IPS DF 6.9 (cell line): ENCODE measurements at regions not wholly inside any gene's neighbourhood (a gene's known extent, or its start where the extent isn't known, plus 50 kb on each side); places are given as distances from the start of the nearest gene placed in this dataset.
A peak's percentile ranks its signal among the peaks of the same experiment; 100 is the strongest.

Source experiments
- DNase-seq: peaks from one replicate; pipeline ENCODE4 v3.0.0-alpha.2; 2013; ENCODE audit warnings: low read depth, low spot score
- H3K27ac ChIP-seq: one replicate; pipeline ENCODE4 v1.5.1; 2013; ENCODE audit warnings: low read length, control low read depth
- H3K27me3 ChIP-seq: 2 replicates; pipeline ENCODE4 v1.6.1; 2013; ENCODE audit warnings: mild to moderate bottlenecking, low read length; ENCODE audit not compliant: control insufficient read depth, insufficient read depth
- H3K36me3 ChIP-seq: 2 replicates; pipeline ENCODE4 v1.6.1; 2013; ENCODE audit warnings: low read length; ENCODE audit not compliant: control insufficient read depth, insufficient read depth
- H3K4me1 ChIP-seq: 2 replicates; pipeline ENCODE4 v1.6.1; 2013; ENCODE audit warnings: low read length; ENCODE audit not compliant: control insufficient read depth, insufficient read depth
- H3K4me3 ChIP-seq: 2 replicates; pipeline ENCODE4 v1.5.1; 2013; ENCODE audit warnings: mild to moderate bottlenecking, low read length
- H3K9me3 ChIP-seq: 2 replicates; pipeline ENCODE4 v1.6.1; 2013; ENCODE audit warnings: low read length, inconsistent platforms; ENCODE audit not compliant: control insufficient read depth, insufficient read depth
- WGBS: extraction: QIAGEN DNeasy Blood & Tissue Kit; methylation state at CpG from one replicate; pipeline ENCODE4 v1.1.7; 2013; ENCODE audit warnings: mixed read lengths, missing lambda C conversion rate; ENCODE audit not compliant: insufficient read length, insufficient coverage; 5-methylcytosine and 5-hydroxymethylcytosine counted together

DNA sequence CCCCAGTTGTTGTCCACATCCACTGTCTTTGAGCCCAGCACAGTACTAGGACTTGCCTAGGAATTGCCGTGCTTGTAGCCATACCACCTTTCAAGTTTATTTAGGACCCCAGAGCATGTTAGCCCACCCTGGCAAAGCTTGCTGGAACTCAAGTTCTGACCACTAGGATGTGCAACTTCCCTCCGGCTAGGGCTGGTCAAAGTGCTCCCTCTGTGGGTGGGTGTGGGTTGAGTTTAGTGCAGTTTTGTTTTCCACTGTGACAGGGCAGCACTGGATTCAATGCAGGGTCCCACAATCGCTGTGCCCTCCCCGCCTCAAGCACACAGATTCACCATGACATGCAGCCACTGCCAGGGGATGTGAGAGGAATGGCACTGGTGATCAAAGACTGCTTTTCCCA, 96.0 kb downstream of the RASGEF1B start:
- Histone ChIP-seq H3K36me3 (no peaks in the 10 kb centered on the region), H3K4me1 (no peaks in the 10 kb centered on the region), H3K4me3 (no peak overlapping the region), H3K27me3 (no peaks in the 10 kb centered on the region), H3K9me3 (no peaks in the 10 kb centered on the region), H3K27ac (no peak overlapping the region)
- peak; percentile 16 for DNase-seq
- no CpG with 5 or more reads among the region's 4 CpGs for WGBS

DNA sequence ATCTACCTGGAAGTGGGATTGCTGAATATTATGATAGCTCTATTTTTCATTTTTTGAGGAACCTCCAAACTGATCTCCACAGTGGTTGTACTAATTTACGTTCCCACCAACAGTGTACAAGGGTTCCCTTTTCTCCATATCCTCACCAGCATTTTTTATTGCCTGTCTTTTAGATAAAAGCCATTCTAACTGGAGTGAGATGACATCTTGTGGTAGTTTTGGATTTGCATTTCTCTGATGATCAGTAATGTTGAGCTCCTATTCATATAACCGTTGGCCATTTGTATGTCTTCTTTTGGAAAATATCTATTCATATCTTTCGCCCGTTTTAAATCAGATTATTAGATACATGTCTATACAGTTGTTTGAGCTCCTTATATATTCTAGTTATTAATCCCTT, 101.8 kb downstream of the RASGEF1B start:
- WGBS, result no CpG with 5 or more reads among the region's 4 CpGs
- no peaks in the 10 kb centered on the region for H3K4me1 ChIP-seq
- H3K27ac ChIP-seq, result no peak overlapping the region
- H3K27me3 ChIP-seq, result no peaks in the 10 kb centered on the region
- H3K9me3 ChIP-seq, result no peaks in the 10 kb centered on the region
- no peak overlapping the region for H3K4me3 ChIP-seq
- H3K36me3 ChIP-seq, result no peaks in the 10 kb centered on the region
- DNase-seq, result no peak

DNA sequence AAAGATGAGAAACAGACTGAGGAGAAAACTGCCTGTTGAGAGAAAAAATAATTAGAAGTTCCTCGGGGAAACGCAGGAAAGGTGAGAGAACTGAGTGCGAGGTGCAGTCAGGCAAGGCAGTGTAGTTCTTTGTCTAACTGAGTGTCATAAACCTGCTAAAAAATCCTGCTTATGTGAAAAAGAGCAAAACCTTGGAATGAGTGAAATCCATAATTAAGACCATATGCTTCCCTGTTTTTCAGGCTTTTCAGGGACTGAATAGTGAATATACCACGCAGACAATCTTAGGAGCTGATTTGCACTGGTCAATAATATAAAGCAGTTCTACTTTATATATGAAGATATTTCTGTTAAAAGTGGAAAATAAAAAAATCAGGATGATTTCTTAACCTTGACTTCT, 104.9 kb downstream of the RASGEF1B start:
- Histone ChIP-seq H3K36me3 (no peaks in the 10 kb centered on the region), H3K27ac (no peak overlapping the region), H3K9me3 (no peaks in the 10 kb centered on the region), H3K27me3 (no peaks in the 10 kb centered on the region), H3K4me1 (no peaks in the 10 kb centered on the region), H3K4me3 (no peak overlapping the region)
- no peak for DNase-seq
- no CpG with 5 or more reads among the region's 4 CpGs for WGBS

DNA sequence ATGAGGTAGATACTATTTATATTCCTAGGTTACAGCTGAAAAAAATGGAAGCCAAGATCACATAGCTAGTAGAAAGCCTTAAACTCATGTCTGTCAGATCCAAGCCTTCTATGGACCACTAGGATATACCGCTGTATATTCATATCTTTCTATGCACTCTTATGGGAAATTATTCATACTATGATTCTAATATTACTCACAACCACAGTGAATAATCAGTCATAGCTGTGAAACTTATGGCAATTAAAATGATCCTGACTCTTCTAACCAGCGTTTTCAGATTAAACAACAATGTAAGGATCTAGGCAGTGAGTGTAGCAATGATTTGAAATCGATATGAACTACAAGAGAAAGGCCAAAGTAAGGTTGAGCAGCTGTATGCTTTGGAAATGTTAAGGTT, 111.0 kb downstream of the RASGEF1B start:
- no peak overlapping the region for H3K4me3 ChIP-seq
- H3K4me1 ChIP-seq, result no peaks in the 10 kb centered on the region
- H3K36me3 ChIP-seq, result no peaks in the 10 kb centered on the region
- DNase-seq, result no peak
- no peaks in the 10 kb centered on the region for H3K27me3 ChIP-seq
- H3K9me3 ChIP-seq, result no peaks in the 10 kb centered on the region
- no CpG with 5 or more reads among the region's 3 CpGs for WGBS
- no peak overlapping the region for H3K27ac ChIP-seq

DNA sequence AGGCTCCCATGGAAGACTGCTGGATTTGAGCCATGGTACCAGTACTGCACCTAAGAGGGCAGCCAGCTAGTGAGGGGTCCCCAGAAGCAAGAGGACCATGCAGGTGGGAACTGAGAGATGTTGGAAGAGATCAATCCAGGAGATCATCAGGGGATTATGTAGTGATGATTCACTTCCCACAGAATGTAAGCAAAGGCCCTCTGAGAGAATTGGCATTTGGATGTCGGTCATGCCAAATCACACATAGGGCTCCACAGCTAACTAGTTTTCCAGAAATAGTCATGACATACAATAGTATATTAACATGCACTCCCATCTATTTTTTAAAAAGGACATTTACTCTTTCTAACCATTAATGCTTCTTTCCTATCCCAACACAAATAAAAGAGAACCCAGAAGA, 112.5 kb downstream of the RASGEF1B start:
- no peaks in the 10 kb centered on the region for H3K27me3 ChIP-seq
- no peaks in the 10 kb centered on the region for H3K36me3 ChIP-seq
- no peak for DNase-seq
- no peak overlapping the region for H3K4me3 ChIP-seq
- H3K4me1 ChIP-seq, result no peaks in the 10 kb centered on the region
- no peak overlapping the region for H3K27ac ChIP-seq
- WGBS, result no CpG with 5 or more reads among the region's 1 CpG
- no peaks in the 10 kb centered on the region for H3K9me3 ChIP-seq

DNA sequence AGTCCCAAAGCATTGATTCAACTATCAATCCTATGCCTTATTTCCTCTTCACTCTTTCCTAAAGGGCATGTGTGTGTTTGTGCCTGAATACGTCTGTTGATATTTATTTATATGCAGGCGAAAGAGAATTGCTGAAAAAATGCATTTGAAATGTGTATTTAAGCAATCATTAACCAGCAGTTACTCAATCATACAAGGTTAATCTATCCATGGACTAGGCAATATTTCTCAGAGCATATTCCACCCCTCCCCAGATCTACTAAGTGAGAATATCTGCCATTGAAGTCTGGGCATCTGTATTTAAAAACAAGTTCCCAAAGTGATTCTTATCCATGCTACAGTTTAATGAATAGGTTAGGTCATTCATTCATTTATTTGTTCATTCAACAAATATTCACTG, 113.6 kb downstream of the RASGEF1B start:
- no peaks in the 10 kb centered on the region for H3K27me3 ChIP-seq
- no peak for DNase-seq
- no peak overlapping the region for H3K4me3 ChIP-seq
- no CpG with 5 or more reads among the region's 2 CpGs for WGBS
- H3K27ac ChIP-seq, result no peak overlapping the region
- no peaks in the 10 kb centered on the region for H3K36me3 ChIP-seq
- H3K4me1 ChIP-seq, result no peaks in the 10 kb centered on the region
- no peaks in the 10 kb centered on the region for H3K9me3 ChIP-seq

DNA sequence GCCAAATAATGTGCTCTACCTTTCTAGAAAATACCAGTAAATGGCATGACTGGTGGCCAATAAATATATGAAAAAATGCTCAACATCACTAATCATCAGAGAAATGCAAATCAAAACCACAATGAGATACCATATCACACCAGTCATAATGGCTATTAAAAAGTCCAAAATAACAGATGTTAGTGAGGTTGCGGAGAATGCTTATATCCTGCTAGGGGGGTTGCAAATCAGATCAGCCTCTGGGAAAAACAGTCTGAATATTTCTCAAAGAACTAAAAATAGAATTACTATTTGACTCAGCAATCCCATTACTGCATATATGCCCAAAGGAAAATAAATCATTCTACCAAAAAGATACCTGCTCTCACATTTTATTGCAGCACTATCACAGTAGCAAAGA, 115.1 kb downstream of the RASGEF1B start:
- H3K36me3 ChIP-seq, result no peaks in the 10 kb centered on the region
- H3K4me1 ChIP-seq, result no peaks in the 10 kb centered on the region
- no peak overlapping the region for H3K4me3 ChIP-seq
- H3K9me3 ChIP-seq, result no peaks in the 10 kb centered on the region
- DNase-seq, result no peak
- WGBS, result no CpG with 5 or more reads among the region's 1 CpG
- H3K27ac ChIP-seq, result no peak overlapping the region
- no peaks in the 10 kb centered on the region for H3K27me3 ChIP-seq

DNA sequence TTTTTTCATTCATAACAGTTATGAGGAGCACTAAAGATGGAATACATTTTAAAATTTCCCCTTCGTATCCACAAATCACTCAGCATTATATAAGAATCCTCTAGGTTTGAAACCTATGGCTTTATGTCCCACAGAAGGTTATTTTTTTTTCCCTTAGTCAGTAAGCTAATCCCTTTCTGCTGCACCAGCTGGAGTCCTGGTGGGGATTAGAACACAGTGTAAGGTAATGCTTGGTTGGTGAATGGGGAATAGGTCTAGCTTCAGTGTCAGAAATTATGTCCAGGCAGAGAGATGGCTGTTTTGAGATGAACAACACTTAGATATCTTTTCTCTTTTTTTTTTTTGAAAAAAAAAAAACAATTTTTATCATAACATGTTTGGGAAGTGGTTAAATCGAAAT, 116.6 kb downstream of the RASGEF1B start:
- no peak overlapping the region for H3K27ac ChIP-seq
- H3K4me1 ChIP-seq, result no peaks in the 10 kb centered on the region
- DNase-seq, result no peak
- no peak overlapping the region for H3K4me3 ChIP-seq
- no CpG with 5 or more reads among the region's 2 CpGs for WGBS
- H3K36me3 ChIP-seq, result no peaks in the 10 kb centered on the region
- H3K9me3 ChIP-seq, result no peaks in the 10 kb centered on the region
- no peaks in the 10 kb centered on the region for H3K27me3 ChIP-seq

DNA sequence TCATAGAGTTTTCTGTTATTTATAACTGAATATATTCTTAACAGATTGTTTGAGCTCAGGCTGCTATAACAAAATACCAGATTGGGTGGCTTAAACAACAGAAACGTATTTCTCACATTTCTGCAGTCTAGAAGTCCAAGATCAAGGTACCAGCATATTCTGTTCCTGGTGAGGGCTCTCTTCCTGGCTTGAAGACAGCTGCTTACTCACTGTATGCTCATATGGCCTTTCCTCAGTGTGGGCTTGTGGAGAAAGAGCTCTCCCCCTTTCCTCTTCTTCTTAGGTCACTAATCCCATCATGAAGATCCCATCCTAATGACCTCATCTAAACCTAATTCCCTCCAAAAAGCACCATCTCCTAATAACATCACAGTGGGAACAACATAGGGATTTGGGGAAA, 117.8 kb downstream of the RASGEF1B start:
- no peaks in the 10 kb centered on the region for H3K27me3 ChIP-seq
- no CpG with 5 or more reads among the region's 1 CpG for WGBS
- H3K36me3 ChIP-seq, result no peaks in the 10 kb centered on the region
- no peaks in the 10 kb centered on the region for H3K9me3 ChIP-seq
- no peak overlapping the region for H3K27ac ChIP-seq
- H3K4me3 ChIP-seq, result no peak overlapping the region
- H3K4me1 ChIP-seq, result no peaks in the 10 kb centered on the region
- no peak for DNase-seq

DNA sequence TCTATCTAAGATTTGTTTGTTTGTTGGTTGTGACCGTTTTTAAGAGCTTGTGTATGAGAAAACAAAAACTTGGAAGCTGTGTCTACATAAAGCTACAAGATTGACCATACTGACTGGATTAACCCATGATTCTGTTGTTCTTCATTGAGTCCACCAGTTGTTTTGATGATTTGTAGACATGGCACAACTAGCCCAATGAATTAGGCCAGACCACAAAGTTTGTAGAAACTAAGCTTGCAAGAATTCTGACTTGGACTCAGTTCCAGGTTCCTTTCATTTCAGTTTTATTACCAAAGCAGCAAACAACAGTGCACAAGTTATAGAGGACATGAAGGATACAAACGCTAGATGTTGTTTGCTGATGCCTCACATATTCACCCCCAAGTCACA, 119.3 kb downstream of the RASGEF1B start:
- Histone ChIP-seq H3K4me1 (no peaks in the 10 kb centered on the region), H3K36me3 (no peaks in the 10 kb centered on the region), H3K4me3 (no peak overlapping the region), H3K9me3 (no peaks in the 10 kb centered on the region), H3K27me3 (no peaks in the 10 kb centered on the region), H3K27ac (no peak overlapping the region)
- no CpG with 5 or more reads among the region's 2 CpGs for WGBS
- DNase-seq, result no peak

DNA sequence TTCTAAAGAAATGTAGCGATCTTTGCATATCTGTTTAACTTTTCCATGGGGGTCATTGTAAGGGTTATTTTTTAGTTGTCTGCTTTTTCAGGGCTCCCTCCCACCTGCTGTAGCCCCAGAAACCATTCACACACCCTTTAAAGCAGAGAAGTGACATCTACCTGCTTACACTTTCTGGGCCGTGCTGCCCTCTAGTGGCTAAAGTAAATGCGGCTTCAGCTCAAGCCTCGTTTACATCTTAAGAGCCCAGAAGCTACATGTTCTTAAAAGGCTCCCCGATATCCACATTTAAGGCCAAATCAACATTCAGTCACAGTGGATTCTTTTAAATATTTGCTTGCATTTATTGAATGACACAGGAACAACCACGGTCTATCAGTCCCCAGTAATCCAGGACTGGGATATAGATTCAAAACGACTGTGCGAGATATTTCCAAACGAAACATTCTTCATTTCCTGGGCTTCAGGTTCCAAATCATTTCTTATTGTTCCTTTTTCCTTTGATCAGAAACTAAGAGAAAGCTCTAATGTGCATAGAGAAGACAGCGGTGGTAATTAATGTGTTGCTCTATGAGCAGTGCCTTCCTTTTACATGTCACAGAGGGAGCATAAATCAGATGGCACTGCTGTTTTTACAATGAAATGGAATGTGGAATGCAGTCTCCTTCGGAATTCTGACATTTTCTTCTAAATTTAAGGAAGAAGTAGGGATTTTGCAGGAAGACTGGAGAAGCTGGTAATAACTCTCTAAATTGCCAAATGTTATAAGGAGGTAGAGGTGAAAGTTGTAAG, 119.9 kb downstream of the RASGEF1B start:
- Histone ChIP-seq H3K27ac (no peak overlapping the region), H3K9me3 (no peaks in the 10 kb centered on the region), H3K4me3 (no peak overlapping the region), H3K4me1 (no peaks in the 10 kb centered on the region), H3K36me3 (no peaks in the 10 kb centered on the region), H3K27me3 (no peaks in the 10 kb centered on the region)
- DNase-seq, result peak; percentile 73
- no CpG with 5 or more reads among the region's 11 CpGs for WGBS
